Progenitor cell of endocrine pancreas (in vitro differentiated cells): ENCODE measurements at regions not wholly inside any gene's neighbourhood (a gene's known extent, or its start where the extent isn't known, plus 50 kb on each side); places are given as distances from the start of the nearest gene placed in this dataset.
"Not testable (repeated sequence)": the region's sequence is repeated elsewhere in the genome, so short reads cannot be mapped to it uniquely, and the experiment has no call there.

Experiments
- DNase-seq: peaks from one replicate; pipeline ENCODE4 v3.0.0; 2021; ENCODE audit warnings: low spot score; ENCODE audit not compliant: unreplicated experiment
- H3K27ac Mint-ChIP-seq: 2 replicates; pipeline ENCODE4 v1.8.0; 2021; ENCODE audit warnings: mild to moderate bottlenecking, moderate library complexity, mixed read lengths
- H3K27me3 Mint-ChIP-seq: 2 replicates; pipeline ENCODE4 v1.8.0; 2021; ENCODE audit warnings: mixed read lengths
- H3K36me3 Mint-ChIP-seq: 2 replicates; pipeline ENCODE4 v1.8.0; 2022; ENCODE audit warnings: mixed read lengths; ENCODE audit not compliant: insufficient read depth
- H3K4me1 Mint-ChIP-seq: 2 replicates; pipeline ENCODE4 v1.8.0; 2021; ENCODE audit warnings: low read depth, mixed read lengths
- H3K4me3 Mint-ChIP-seq: 2 replicates; pipeline ENCODE4 v1.8.0; 2021; ENCODE audit warnings: low read depth, mild to moderate bottlenecking, moderate library complexity, mixed read lengths
- H3K9me3 Mint-ChIP-seq: 2 replicates; pipeline ENCODE4 v1.8.0; 2021; ENCODE audit warnings: low read depth, mixed read lengths
- TF ChIP-seq, protein P1 (sequence below): fragments of 200-600 bp; sonication (generic); IDR thresholded peaks from one replicate; pipeline ENCODE4 v1.5.0; 2021; ENCODE audit warnings: antibody characterized with exemption, mild to moderate bottlenecking; ENCODE audit not compliant: unreplicated experiment

DNA sequence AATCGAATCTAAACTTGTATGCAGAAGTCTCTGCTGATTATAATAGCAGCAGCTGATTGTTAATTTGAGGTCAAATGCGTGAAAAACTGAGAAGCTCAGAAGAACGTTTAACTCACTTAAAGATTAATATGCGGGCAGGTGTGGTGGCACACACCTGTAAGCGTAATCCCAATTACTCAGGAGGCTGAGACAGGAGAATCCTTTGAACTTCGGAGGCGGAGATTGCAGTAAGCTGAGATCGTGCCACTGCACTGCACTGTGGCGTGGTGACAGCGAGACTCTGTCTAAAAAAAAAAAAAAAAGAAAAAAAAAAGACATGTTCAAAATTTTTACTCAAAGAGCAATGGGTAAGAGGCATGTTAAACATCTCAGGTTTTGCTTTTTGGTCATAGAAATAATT lies 1370.8 kb downstream of the GRIK2 start:
- H3K27me3 Mint-ChIP-seq = no peaks in the 10 kb centered on the region
- TF ChIP-seq, protein P1, sequence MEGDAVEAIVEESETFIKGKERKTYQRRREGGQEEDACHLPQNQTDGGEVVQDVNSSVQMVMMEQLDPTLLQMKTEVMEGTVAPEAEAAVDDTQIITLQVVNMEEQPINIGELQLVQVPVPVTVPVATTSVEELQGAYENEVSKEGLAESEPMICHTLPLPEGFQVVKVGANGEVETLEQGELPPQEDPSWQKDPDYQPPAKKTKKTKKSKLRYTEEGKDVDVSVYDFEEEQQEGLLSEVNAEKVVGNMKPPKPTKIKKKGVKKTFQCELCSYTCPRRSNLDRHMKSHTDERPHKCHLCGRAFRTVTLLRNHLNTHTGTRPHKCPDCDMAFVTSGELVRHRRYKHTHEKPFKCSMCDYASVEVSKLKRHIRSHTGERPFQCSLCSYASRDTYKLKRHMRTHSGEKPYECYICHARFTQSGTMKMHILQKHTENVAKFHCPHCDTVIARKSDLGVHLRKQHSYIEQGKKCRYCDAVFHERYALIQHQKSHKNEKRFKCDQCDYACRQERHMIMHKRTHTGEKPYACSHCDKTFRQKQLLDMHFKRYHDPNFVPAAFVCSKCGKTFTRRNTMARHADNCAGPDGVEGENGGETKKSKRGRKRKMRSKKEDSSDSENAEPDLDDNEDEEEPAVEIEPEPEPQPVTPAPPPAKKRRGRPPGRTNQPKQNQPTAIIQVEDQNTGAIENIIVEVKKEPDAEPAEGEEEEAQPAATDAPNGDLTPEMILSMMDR = no peak
- H3K27ac Mint-ChIP-seq = no peak overlapping the region
- H3K4me1 Mint-ChIP-seq = no peaks in the 10 kb centered on the region
- peaks cover 2% of the 10 kb centered on the region for H3K36me3 Mint-ChIP-seq
- no peak overlapping the region for H3K4me3 Mint-ChIP-seq
- H3K9me3 Mint-ChIP-seq = peaks cover 7% of the 10 kb centered on the region
- no peak for DNase-seq

DNA sequence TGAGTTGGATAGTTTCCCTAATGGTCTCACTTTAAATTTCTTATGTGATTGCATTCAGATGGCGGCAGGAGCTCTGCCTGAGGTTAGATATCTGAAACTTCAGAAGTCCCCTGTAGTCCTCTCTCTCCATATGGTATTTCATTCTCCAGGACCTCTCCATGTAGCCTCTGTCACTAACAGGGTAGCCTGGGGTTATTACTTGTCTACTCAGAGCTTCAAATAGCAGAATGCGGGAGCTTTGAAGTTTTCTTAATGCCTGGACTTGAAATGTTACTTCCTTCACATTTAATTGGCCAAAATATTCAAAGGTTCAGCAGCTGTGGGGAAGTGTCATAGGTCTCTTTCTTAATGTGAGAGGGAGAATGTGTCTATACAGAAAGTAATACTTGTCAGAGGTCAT lies 1370.4 kb downstream of the GRIK2 start:
- Mint-ChIP-seq H3K4me1 (no peaks in the 10 kb centered on the region), H3K9me3 (peaks cover 3% of the 10 kb centered on the region), H3K36me3 (peaks cover 2% of the 10 kb centered on the region), H3K27me3 (no peaks in the 10 kb centered on the region), H3K4me3 (no peak overlapping the region), H3K27ac (no peak overlapping the region)
- TF ChIP-seq, protein P1 = no peak
- no peak for DNase-seq

DNA sequence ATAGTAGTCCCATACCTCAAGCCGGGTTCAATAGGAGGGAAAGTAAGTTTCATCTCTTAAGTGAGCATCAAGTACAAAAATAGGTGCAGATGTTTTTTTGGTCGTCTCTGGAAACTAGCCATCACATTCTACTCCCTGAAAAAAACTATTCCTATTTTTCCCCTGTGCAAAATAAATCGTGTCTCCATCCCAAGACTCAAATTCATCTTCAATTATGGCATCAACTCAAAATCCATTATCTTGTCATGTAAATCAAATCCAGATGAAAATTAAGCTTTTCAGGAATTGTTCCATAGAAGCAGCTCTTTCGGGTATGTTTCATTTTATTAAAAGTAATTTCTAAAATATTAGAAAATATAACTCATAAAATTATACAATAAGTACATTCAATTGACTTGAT lies 1368.4 kb downstream of the GRIK2 start:
- DNase-seq = no peak
- no peak overlapping the region for H3K27ac Mint-ChIP-seq
- TF ChIP-seq, protein P1 = no peak
- H3K4me1 Mint-ChIP-seq = no peaks in the 10 kb centered on the region
- peaks cover 4% of the 10 kb centered on the region for H3K9me3 Mint-ChIP-seq
- no peaks in the 10 kb centered on the region for H3K27me3 Mint-ChIP-seq
- peaks cover 2% of the 10 kb centered on the region for H3K36me3 Mint-ChIP-seq
- H3K4me3 Mint-ChIP-seq = no peak overlapping the region

DNA sequence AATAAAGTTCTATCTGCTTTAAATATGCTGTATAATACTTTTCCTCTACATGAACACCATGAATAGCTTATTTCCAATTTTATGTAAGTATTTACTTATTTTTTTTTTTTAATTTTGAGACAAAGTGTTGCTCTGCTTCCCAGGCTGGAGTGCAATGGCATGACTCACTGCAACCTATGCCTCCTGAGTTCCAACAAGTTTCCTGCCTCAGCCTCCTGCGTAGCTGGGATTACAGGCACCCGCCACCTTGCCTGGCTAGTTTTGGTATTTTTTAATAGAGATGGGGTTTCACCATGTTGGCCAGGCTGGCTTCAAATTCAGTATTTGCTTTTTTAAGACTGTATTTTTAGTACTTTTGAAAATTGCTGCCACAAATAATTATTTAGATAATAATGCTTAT lies 1365.9 kb downstream of the GRIK2 start:
- no peak for DNase-seq
- Mint-ChIP-seq H3K27me3 (no peaks in the 10 kb centered on the region), H3K36me3 (peaks cover 2% of the 10 kb centered on the region), H3K4me3 (no peak overlapping the region), H3K27ac (no peak overlapping the region), H3K4me1 (no peaks in the 10 kb centered on the region), H3K9me3 (peaks cover 7% of the 10 kb centered on the region)
- TF ChIP-seq, protein P1 = no peak

DNA sequence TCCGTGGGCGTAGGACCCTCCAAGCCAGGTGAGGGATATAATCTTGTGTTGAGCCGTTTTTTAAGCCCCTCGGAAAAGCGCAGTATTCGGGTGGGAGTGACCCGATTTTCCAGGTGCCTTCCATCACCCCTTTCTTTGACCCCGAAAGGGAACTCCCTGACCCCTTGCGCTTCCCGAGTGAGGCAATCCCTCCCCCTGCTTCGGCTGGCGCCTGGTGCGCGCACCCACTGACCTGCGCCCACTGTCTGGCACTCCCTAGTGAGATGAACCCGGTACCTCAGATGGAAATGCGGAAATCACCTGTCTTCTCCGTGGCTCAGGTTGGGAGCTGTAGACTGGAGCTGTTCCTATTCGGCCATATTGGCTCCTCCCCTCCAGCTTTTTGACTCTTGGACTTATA lies 1365.0 kb downstream of the GRIK2 start:
- not testable (repeated sequence) for H3K9me3 Mint-ChIP-seq, DNase-seq, H3K4me1 Mint-ChIP-seq, H3K27ac Mint-ChIP-seq, H3K27me3 Mint-ChIP-seq, H3K36me3 Mint-ChIP-seq, H3K4me3 Mint-ChIP-seq

DNA sequence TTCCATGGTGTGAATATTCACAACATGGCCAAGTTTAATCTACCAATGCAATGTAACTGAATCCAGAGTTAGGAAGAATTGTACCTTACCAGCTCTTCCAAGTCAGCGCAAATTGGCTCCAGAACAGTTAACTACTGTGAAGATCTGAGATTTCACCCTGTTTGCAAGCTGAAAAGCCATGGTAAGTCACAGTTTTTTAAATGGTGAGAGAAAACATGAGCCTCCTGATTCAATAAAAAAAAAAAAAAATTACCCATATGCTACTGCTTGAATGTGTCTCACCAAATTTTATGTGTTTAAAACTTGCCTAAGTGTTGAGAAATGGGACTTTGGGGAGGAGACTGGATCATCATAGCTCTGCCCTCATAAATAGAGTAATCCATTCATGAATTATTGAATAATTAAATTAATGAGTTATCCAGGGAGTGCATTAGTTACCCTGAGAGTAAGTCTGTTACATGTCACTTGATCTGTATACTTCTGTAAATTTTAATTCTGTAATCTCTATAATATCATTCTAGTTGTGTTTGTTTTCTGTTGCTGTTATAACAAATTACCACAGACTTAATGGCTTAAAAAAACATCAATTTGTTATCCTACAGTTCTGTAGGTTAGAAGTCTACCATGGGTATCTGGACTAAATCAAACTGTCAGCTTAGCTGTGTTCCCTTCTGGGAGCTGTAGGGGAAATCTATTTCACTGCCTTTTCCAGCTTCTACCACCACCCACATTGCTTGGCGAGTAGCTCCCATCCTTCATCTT lies 1355.9 kb downstream of the GRIK2 start:
- Mint-ChIP-seq H3K27ac (no peak overlapping the region), H3K4me3 (no peak overlapping the region), H3K4me1 (no peaks in the 10 kb centered on the region)

More for the DNA sequence above, 1355.9 kb downstream of the GRIK2 start:
- Mint-ChIP-seq H3K27me3 (no peaks in the 10 kb centered on the region), H3K36me3 (no peaks in the 10 kb centered on the region), H3K9me3 (no peaks in the 10 kb centered on the region)
- TF ChIP-seq, protein P1 = no peak
- DNase-seq = no peak
